ENCODE measurements at regions not wholly inside any gene's neighbourhood (a gene's known extent, or its start where the extent isn't known, plus 50 kb on each side); places are given as distances from the start of the nearest gene placed in this dataset.

- intact Hi-C loops (cut with DNase I; ENCODE audit: low total_unique reads), result no loop called here
- no peak overlapping the region for H3K4me3 ChIP-seq (ENCODE audit: low read depth, poor library complexity, severe bottlenecking)
- WGBS, 2 donors, result 58 to 59% methylated on average over 7 of the region's 7 CpGs
- TF ChIP-seq CTCF (IDR thresholded peaks at IDR 0.05) (no peak), POLR2A (IDR thresholded peaks at IDR 0.05) (no peak)
- DNase-seq (ENCODE audit: low spot score in 2 of 2), result no peak
Measured at GRCh38 chr13:105965910-105966309, 569.6 kb downstream of the EFNB2 start.

GRCh38 chr13:105962080-105962479, 573.4 kb downstream of the EFNB2 start:
- no peak overlapping the region for H3K4me3 ChIP-seq (ENCODE audit: low read depth, poor library complexity, severe bottlenecking)
- no peak for TF ChIP-seq POLR2A (IDR thresholded peaks at IDR 0.05)
- TF ChIP-seq CTCF (IDR thresholded peaks at IDR 0.05), result no peak
- intact Hi-C loops (cut with DNase I; ENCODE audit: low total_unique reads), result no loop called here
- no peak for DNase-seq (ENCODE audit: low spot score in 2 of 2)
- WGBS, 2 donors, result 94 to 97% methylated on average over 7 of the region's 7 CpGs

GRCh38 chr13:105961438-105961837, 574.0 kb downstream of the EFNB2 start:
- TF ChIP-seq CTCF (IDR thresholded peaks at IDR 0.05) (no peak), POLR2A (IDR thresholded peaks at IDR 0.05) (no peak)
- WGBS, 2 donors, result 83 to 86% methylated on average over 5 of the region's 5 CpGs
- intact Hi-C loops (cut with DNase I; ENCODE audit: low total_unique reads), result no loop called here
- no peak overlapping the region for H3K4me3 ChIP-seq (ENCODE audit: low read depth, poor library complexity, severe bottlenecking)
- DNase-seq (ENCODE audit: low spot score in 2 of 2), result no peak

- DNase-seq (ENCODE audit: low spot score in 2 of 2), result no peak
- WGBS, 2 donors, result 84 to 88% methylated on average over 7 of the region's 7 CpGs
- TF ChIP-seq POLR2A (IDR thresholded peaks at IDR 0.05) (no peak), CTCF (IDR thresholded peaks at IDR 0.05) (no peak)
- H3K4me3 ChIP-seq (ENCODE audit: low read depth, poor library complexity, severe bottlenecking), result no peak overlapping the region
- intact Hi-C loops (cut with DNase I; ENCODE audit: low total_unique reads), result no loop called here
Measured at GRCh38 chr13:105960326-105960725, 575.1 kb downstream of the EFNB2 start.

- WGBS, 2 donors, result 93 to 97% methylated on average over 6 of the region's 6 CpGs
- no peak for TF ChIP-seq CTCF (IDR thresholded peaks at IDR 0.05)
- no peak for TF ChIP-seq POLR2A (IDR thresholded peaks at IDR 0.05)
- H3K4me3 ChIP-seq (ENCODE audit: low read depth, poor library complexity, severe bottlenecking), result no peak overlapping the region
- intact Hi-C loops (cut with DNase I; ENCODE audit: low total_unique reads), result no loop called here
- DNase-seq (ENCODE audit: low spot score in 2 of 2), result no peak
Measured at GRCh38 chr13:105959876-105960275, 575.6 kb downstream of the EFNB2 start.

GRCh38 chr13:105957769-105958438, 577.6 kb downstream of the EFNB2 start:
- intact Hi-C loops (cut with DNase I; ENCODE audit: low total_unique reads), result no loop called here
- TF ChIP-seq POLR2A (IDR thresholded peaks at IDR 0.05) (no peak), CTCF (IDR thresholded peaks at IDR 0.05) (no peak)
- 51 to 52% methylated on average over 7 of the region's 7 CpGs for WGBS, 2 donors
- no peak overlapping the region for H3K4me3 ChIP-seq (ENCODE audit: low read depth, poor library complexity, severe bottlenecking)
- DNase-seq (ENCODE audit: low spot score in 2 of 2), result no peak

All from lower leg skin (tissue), 4 donors.